Gastroesophageal sphincter (tissue), 4 donors: ENCODE measurements at regions not wholly inside any gene's neighbourhood (a gene's known extent, or its start where the extent isn't known, plus 50 kb on each side); places are given as distances from the start of the nearest gene placed in this dataset.

Experiments
- ATAC-seq: fragments of 150-250 bp; one replicate; pipeline ENCODE4 v1.9.1; 2016; ENCODE audit warnings: mild to moderate bottlenecking, moderate library complexity
- H3K27ac ChIP-seq, 4 donors: fragments of 200-600 bp; sonication (generic) in 3 of 4; 1 replicate in 3 of 4; 2 replicates in 1 of 4; pipeline ENCODE4 v1.5.1; 2016 to 2019
- H3K27me3 ChIP-seq: fragments of 200-600 bp; sonication (generic); one replicate; pipeline ENCODE4 v1.5.1; 2019
- H3K36me3 ChIP-seq, 2 donors: fragments of 200-600 bp; sonication (generic); one replicate each; pipeline ENCODE4 v1.5.1; 2019; ENCODE audit warnings: control low read depth in 1 of 2
- H3K4me1 ChIP-seq, 3 donors: fragments of 200-600 bp; sonication (generic); 1 replicate in 2 of 3; 2 replicates in 1 of 3; pipeline ENCODE4 v1.5.1; 2016 to 2019; ENCODE audit warnings: control low read depth in 2 of 3
- H3K4me3 ChIP-seq, 2 donors: fragments of 200-600 bp; sonication (generic); one replicate each; pipeline ENCODE4 v1.5.1; 2019; ENCODE audit warnings: mild to moderate bottlenecking in 1 of 2, moderate library complexity in 1 of 2
- H3K9me3 ChIP-seq, 3 donors: fragments of 200-600 bp; sonication (generic); one replicate each; pipeline ENCODE4 v1.5.1; 2017 to 2019; ENCODE audit warnings: control low read depth in 2 of 3
- EP300 ChIP-seq: sonication (generic); formaldehyde crosslinking; IDR thresholded peaks from one replicate; pipeline ENCODE4 v1.6.1; 2017; ENCODE audit warnings: antibody characterized with exemption, mild to moderate bottlenecking
- POLR2A ChIP-seq, 2 donors: fragments of 450-650 bp; IDR thresholded peaks; one replicate each; pipeline ENCODE4 v1.6.1; 2017; ENCODE audit warnings: antibody characterized with exemption in 2 of 2, mild to moderate bottlenecking in 2 of 2, moderate library complexity in 1 of 2
- POLR2AphosphoS5 ChIP-seq: sonication (generic); formaldehyde crosslinking; IDR thresholded peaks from one replicate; pipeline ENCODE4 v1.6.1; 2017; ENCODE audit warnings: antibody characterized with exemption
- WGBS, 2 donors: methylation state at CpG; one replicate each; pipeline ENCODE4 v1.1.5; 2018; ENCODE audit warnings: low coverage in 1 of 2; 5-methylcytosine and 5-hydroxymethylcytosine counted together
- TF ChIP-seq, protein P1 (sequence below), 4 experiments: fragments of 200-600 bp in 2 of 4; fragments of 450-650 bp in 2 of 4; sonication (generic) in 1 of 4; IDR thresholded peaks; one replicate each; pipeline ENCODE4 v1.5.1; 2017 to 2019; ENCODE audit warnings: antibody characterized with exemption in 4 of 4, mild to moderate bottlenecking in 2 of 4, moderate library complexity in 2 of 4

DNA sequence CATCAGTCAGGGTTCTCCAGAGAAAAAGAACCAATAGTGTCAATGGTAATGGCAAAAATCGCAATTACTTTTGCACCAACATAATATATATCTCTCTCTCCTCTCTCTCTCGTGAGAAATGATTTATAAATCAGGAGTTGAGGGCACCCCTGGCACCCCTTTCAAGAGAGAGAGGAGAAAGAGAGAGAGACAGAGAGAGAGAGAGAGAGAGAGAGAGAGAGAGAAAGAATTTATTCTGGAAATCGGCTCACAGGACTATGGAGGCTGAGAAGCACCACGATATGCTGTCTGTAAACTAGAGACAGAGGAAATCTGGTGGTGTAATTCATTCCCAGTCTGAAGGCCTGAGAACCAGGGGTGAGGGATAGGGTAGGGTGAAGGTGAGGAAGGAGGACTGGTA, 201.9 kb upstream of the MAP3K7 start:
- Histone ChIP-seq H3K27ac (no peak overlapping the region), H3K36me3 (no peaks in the 10 kb centered on the region), H3K9me3 (no peaks in the 10 kb centered on the region), H3K27me3 (no peaks in the 10 kb centered on the region), H3K4me3 (no peak overlapping the region), H3K4me1 (no peaks in the 10 kb centered on the region)
- no peak for TF ChIP-seq POLR2AphosphoS5
- WGBS, 2 donors = 76 to 96% methylated on average over 3 to 4 of the region's 4 CpGs
- ATAC-seq = no peak

DNA sequence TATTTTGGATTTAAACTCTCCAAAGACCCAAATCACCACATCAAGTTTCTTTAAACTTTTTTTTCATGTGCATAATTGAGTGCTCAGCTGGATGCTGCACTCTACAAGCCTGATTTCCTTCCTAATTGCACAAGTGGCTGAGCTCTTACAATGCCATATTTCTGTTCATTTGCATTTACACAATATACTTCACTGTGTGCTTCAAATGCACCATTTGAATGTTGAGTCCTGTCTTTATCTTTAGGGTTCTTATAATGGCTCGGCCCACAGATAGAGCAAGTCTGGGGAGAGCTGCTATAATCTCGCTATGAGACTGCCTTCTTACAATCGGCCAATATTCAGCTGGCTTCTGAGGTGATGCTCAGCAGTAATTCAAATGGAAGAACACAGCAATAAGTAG, 200.6 kb upstream of the MAP3K7 start:
- WGBS, 2 donors = 56 to 79% methylated on average over 3 of the region's 3 CpGs
- no peak for ATAC-seq
- Histone ChIP-seq H3K9me3 (no peaks in the 10 kb centered on the region), H3K4me3 (no peak overlapping the region), H3K36me3 (no peaks in the 10 kb centered on the region), H3K27me3 (no peaks in the 10 kb centered on the region), H3K4me1 (no peaks in the 10 kb centered on the region), H3K27ac (no peak overlapping the region)
- TF ChIP-seq POLR2A (IDR thresholded peaks at IDR 0.05) = no peak
- TF ChIP-seq, protein P1, sequence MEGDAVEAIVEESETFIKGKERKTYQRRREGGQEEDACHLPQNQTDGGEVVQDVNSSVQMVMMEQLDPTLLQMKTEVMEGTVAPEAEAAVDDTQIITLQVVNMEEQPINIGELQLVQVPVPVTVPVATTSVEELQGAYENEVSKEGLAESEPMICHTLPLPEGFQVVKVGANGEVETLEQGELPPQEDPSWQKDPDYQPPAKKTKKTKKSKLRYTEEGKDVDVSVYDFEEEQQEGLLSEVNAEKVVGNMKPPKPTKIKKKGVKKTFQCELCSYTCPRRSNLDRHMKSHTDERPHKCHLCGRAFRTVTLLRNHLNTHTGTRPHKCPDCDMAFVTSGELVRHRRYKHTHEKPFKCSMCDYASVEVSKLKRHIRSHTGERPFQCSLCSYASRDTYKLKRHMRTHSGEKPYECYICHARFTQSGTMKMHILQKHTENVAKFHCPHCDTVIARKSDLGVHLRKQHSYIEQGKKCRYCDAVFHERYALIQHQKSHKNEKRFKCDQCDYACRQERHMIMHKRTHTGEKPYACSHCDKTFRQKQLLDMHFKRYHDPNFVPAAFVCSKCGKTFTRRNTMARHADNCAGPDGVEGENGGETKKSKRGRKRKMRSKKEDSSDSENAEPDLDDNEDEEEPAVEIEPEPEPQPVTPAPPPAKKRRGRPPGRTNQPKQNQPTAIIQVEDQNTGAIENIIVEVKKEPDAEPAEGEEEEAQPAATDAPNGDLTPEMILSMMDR (IDR thresholded peaks at IDR 0.05) = no peak
- no peak for TF ChIP-seq EP300
- no peak for TF ChIP-seq POLR2AphosphoS5

DNA sequence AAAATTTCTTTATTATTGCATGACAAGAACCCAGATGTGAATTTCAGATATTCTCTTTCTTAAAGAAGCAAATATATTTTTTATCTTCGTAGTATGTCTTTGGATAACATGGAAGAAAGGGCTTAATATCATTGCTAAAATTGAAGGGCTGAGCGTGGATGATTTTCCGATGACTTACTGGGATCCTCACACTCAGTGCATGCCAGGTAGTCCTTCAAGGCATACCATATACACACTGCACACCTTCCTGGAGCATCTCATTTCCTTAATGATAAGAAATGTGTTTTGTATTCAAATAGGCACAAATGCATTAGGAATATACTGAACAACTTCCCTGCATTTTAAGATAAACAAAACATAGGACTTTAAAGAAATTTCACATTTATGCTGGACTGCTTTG, 193.9 kb upstream of the MAP3K7 start:
- Histone ChIP-seq H3K4me1 (no peaks in the 10 kb centered on the region), H3K4me3 (no peak overlapping the region), H3K36me3 (no peaks in the 10 kb centered on the region), H3K27me3 (no peaks in the 10 kb centered on the region), H3K27ac (no peak overlapping the region), H3K9me3 (no peaks in the 10 kb centered on the region)
- WGBS, 2 donors = 87 to 98% methylated on average over 3 of the region's 3 CpGs
- no peak for ATAC-seq
- TF ChIP-seq EP300 (no peak), POLR2A (IDR thresholded peaks at IDR 0.05) (no peak), POLR2AphosphoS5 (no peak)
- TF ChIP-seq, protein P1 (IDR thresholded peaks at IDR 0.05) = no peak

DNA sequence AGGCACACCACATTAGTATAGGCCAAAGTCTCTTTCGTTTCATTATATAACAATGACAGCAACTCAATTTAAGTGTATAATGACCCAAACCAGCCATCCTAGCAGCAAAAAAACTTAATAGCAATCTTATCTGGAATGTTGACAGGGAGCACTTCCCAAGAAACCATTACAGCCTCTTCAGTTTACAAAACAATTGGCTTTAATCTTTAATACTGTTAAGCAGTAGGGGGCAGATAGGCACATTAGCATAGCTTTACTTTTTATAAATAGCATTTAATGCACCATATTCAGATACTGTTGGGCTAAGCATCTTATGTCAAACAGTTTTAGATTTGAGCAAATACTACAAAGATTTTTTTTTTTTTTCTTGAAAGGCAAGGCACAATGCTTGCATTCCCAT, 193.3 kb upstream of the MAP3K7 start:
- no peak for ATAC-seq
- no peak for TF ChIP-seq POLR2AphosphoS5
- Histone ChIP-seq H3K4me3 (no peak overlapping the region), H3K27me3 (no peaks in the 10 kb centered on the region), H3K27ac (no peak overlapping the region), H3K9me3 (no peaks in the 10 kb centered on the region), H3K4me1 (no peaks in the 10 kb centered on the region), H3K36me3 (no peaks in the 10 kb centered on the region)
- WGBS, 2 donors = 50 to 80% methylated on average over 1 of the region's 1 CpG

DNA sequence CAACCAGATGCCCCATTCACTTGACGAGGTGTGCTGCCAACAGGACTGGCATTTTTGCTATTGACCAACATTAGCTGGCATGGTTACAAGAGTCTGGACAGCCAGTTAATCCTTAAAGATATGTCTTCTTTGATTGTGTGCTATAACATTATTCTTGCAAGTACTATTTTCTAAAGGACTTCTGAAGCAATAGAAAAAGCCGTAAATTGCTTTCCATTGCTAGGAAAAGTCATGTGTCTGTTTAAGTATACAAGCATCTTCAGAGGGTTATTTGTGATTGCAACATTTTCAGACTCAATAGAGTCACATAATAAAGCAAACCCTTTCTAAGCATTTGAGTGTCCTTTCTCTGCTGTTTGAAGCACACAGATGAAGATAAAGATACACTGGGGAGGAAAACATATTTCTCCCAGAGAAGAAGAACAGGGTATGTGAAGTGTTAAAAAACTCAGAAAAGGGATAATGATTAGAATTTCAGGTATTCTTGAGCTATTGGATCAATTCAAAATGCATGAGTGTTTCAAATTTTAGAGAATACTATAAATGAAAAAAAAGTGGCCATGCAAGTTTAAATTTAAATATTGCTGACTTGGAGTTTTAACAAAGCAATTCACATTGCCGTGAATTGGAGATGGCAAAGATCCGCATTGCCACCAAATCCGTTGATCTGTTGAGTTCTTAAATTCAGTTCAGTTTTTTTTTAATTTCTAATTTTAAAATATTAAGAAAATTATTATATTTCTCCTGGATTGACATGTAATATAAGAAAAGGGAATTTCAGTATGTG, 191.7 kb upstream of the MAP3K7 start:
- no peak for ATAC-seq
- WGBS, 2 donors = 77 to 87% methylated on average over 5 of the region's 5 CpGs
- Histone ChIP-seq H3K36me3 (no peaks in the 10 kb centered on the region), H3K4me3 (no peak overlapping the region), H3K27me3 (no peaks in the 10 kb centered on the region), H3K4me1 (no peaks in the 10 kb centered on the region), H3K9me3 (no peaks in the 10 kb centered on the region), H3K27ac (no peak overlapping the region)
- TF ChIP-seq, protein P1 (IDR thresholded peaks at IDR 0.05) = no peak
- TF ChIP-seq EP300 (no peak), POLR2AphosphoS5 (no peak), POLR2A (IDR thresholded peaks at IDR 0.05) (no peak)

DNA sequence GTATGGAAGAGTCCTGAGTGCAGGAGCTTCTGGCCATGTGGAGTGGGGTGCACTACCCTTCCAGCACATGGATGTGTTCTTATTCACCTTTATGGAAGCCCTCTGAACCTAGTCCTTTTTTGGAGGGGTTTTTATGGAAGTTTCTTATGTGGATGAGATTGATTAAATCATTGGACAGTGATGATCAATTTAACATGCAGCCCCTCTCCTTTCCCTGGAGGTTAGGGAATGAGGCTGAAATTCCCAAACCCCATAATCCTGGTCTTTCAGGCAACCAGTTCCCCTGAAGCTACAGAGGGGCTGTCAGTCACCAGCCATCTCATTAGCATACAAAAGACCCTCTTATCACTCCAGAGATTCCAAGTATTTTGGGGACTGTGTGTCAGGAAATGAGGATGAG, 183.9 kb upstream of the MAP3K7 start:
- no peak overlapping the region for H3K27ac ChIP-seq
- no peaks in the 10 kb centered on the region for H3K4me1 ChIP-seq
- no peaks in the 10 kb centered on the region for H3K9me3 ChIP-seq
- ATAC-seq = no peak
- TF ChIP-seq POLR2AphosphoS5 (no peak), EP300 (no peak), POLR2A (IDR thresholded peaks at IDR 0.05) (no peak)
- TF ChIP-seq, protein P1 (IDR thresholded peaks at IDR 0.05) = no peak
- H3K36me3 ChIP-seq = no peaks in the 10 kb centered on the region
- H3K27me3 ChIP-seq = no peaks in the 10 kb centered on the region
- H3K4me3 ChIP-seq = no peak overlapping the region
